GM12878 (cell line): ENCODE measurements at regions not wholly inside any gene's neighbourhood (a gene's known extent, or its start where the extent isn't known, plus 50 kb on each side); places are given as distances from the start of the nearest gene placed in this dataset.

ENCODE experiments used
- ATAC-seq: fragments of 200-7000 bp; cut with Tn5 transposase; 3 replicates; pipeline ENCODE4 v1.9.1; 2020; ENCODE audit warnings: mild to moderate bottlenecking, moderate library complexity
- BruUV-seq: library from RNA; stranded (reverse); fragments of 400-500 nt; replicated peaks from 2 replicates; lab custom pipeline; 2021; lab: Mats Ljungman, UMichigan
- CTCF ChIA-PET: fragments of 300-600 bp; sonication (Branson Sonifier 250); formaldehyde crosslinking; extraction: SDS; loops from one replicate; lab custom pipeline; 2021; ENCODE audit warnings: inconsistent platforms; lab: Yijun Ruan, JAX
- POLR2A ChIA-PET: fragments of 350-600 bp; formaldehyde crosslinking; extraction: SDS; loops from one replicate; lab custom pipeline; 2021; ENCODE audit warnings: inconsistent platforms; lab: Charles Lee
- RAD21 ChIA-PET: fragments of 300-600 bp; sonication (Branson Sonifier 250); formaldehyde crosslinking; loops from one replicate; lab custom pipeline; 2023; ENCODE audit warnings: antibody characterized with exemption; ENCODE audit not compliant: unreplicated experiment; lab: Charles Lee
- SMC1A ChIA-PET: fragments of 300-600 bp; sonication (Branson Sonifier 250); formaldehyde crosslinking; loops from one replicate; lab custom pipeline; 2023; ENCODE audit not compliant: unreplicated experiment, uncharacterized antibody; lab: Charles Lee
- DNase-seq: peaks from one replicate; pipeline ENCODE4 v3.0.0-alpha.2; 2011; ENCODE audit warnings: low read depth, low spot score
- FAIRE-seq: peaks from 3 replicates; lab custom pipeline; 2011; peaks lifted over from hg19 to GRCh38; lab: Jason Lieb, UNC
- H2AFZ ChIP-seq: 2 replicates; pipeline ENCODE4 v1.6.0; 2011; ENCODE audit warnings: low read depth, low read length, control low read depth; ENCODE audit not compliant: control insufficient read depth
- H3K27ac ChIP-seq: 2 replicates; pipeline ENCODE4 v1.5.1; 2011; ENCODE audit warnings: control low read depth; ENCODE audit not compliant: control insufficient read depth, insufficient read depth
- H3K27me3 ChIP-seq, 2 experiments: replicated peaks in 1 of 2; 2 replicates each; pipeline versions ENCODE4 v1.6.0 to v1.6.1; 2011; ENCODE audit warnings: low read length in 1 of 2; ENCODE audit not compliant: control insufficient read depth in 2 of 2, insufficient read depth in 2 of 2
- H3K36me3 ChIP-seq, 2 experiments: 2 replicates each; pipeline ENCODE4 v1.5.1; 2011; ENCODE audit warnings: low read length in 1 of 2; ENCODE audit not compliant: control insufficient read depth in 2 of 2, insufficient read depth in 2 of 2
- H3K4me1 ChIP-seq: 2 replicates; pipeline ENCODE4 v1.6.1; 2011; ENCODE audit warnings: mild to moderate bottlenecking, low read length, moderate library complexity, mixed read lengths; ENCODE audit not compliant: control insufficient read depth, insufficient read depth
- H3K4me2 ChIP-seq: 2 replicates; pipeline ENCODE4 v1.6.0; 2011; ENCODE audit warnings: control low read depth; ENCODE audit not compliant: control insufficient read depth, insufficient read depth
- H3K4me3 ChIP-seq: fragments of 200-600 bp; sonication (generic); 2 replicates; pipeline ENCODE4 v1.5.1; 2016
- H3K79me2 ChIP-seq: 2 replicates; pipeline ENCODE4 v1.6.0; 2011; ENCODE audit warnings: low read length; ENCODE audit not compliant: control insufficient read depth, insufficient read depth
- H3K9ac ChIP-seq: 2 replicates; pipeline ENCODE4 v1.8.0; 2011; ENCODE audit warnings: low read length, control low read depth, mixed read lengths; ENCODE audit not compliant: control insufficient read depth, insufficient read depth
- H3K9me3 ChIP-seq: replicated peaks from 3 replicates; pipeline ENCODE4 v1.5.1; 2011; ENCODE audit warnings: mild to moderate bottlenecking, low read length; ENCODE audit not compliant: control insufficient read depth, insufficient read depth
- H4K20me1 ChIP-seq: 2 replicates; pipeline ENCODE4 v1.6.0; 2011; ENCODE audit not compliant: control insufficient read depth, insufficient read depth
- FOS ChIP-seq: IDR thresholded peaks from 3 replicates; pipeline ENCODE4 v1.6.1; 2011; ENCODE audit warnings: borderline replicate concordance; ENCODE audit not compliant: insufficient read length; ENCODE audit errors: extremely low read depth
- IKZF2 ChIP-seq, 2 experiments: fragments of 450-650 bp; IDR thresholded peaks; 2 replicates each; pipeline ENCODE4 v1.6.1; 2017; ENCODE audit warnings: mild to moderate bottlenecking in 2 of 2, moderate library complexity in 2 of 2
- KLF5 ChIP-seq: fragments of 450-650 bp; IDR thresholded peaks from 2 replicates; pipeline ENCODE4 v1.6.1; 2014; ENCODE audit warnings: mild to moderate bottlenecking; ENCODE audit not compliant: partially characterized antibody
- PML ChIP-seq: IDR thresholded peaks from 2 replicates; pipeline ENCODE4 v1.6.1; 2012; ENCODE audit warnings: low read length, inconsistent platforms
- POLR2AphosphoS5 ChIP-seq: IDR thresholded peaks from 2 replicates; pipeline ENCODE4 v1.6.1; 2011; ENCODE audit warnings: mild to moderate bottlenecking, low read length, inconsistent platforms
- PRDM15 ChIP-seq: fragments of 450-650 bp; formaldehyde crosslinking; IDR thresholded peaks from 2 replicates; pipeline ENCODE4 v1.4.0; 2020; ENCODE audit warnings: mild to moderate bottlenecking, moderate library complexity
- SMAD1 ChIP-seq: fragments of 450-650 bp; IDR thresholded peaks from 2 replicates; pipeline ENCODE4 v1.6.1; 2018; ENCODE audit warnings: mild to moderate bottlenecking, low read depth; ENCODE audit not compliant: partially characterized antibody
- SMARCA5 ChIP-seq: fragments of 450-650 bp; IDR thresholded peaks from 2 replicates; pipeline ENCODE4 v1.6.1; 2017; ENCODE audit warnings: mild to moderate bottlenecking
- TAF1 ChIP-seq: IDR thresholded peaks from 2 replicates; pipeline ENCODE4 v1.6.1; 2011; ENCODE audit warnings: mild to moderate bottlenecking, low read depth, low read length, borderline replicate concordance
- ZBTB33 ChIP-seq: fragments of 450-650 bp; IDR thresholded peaks from 2 replicates; pipeline ENCODE4 v1.6.1; 2017; ENCODE audit warnings: mild to moderate bottlenecking
- ZNF687 ChIP-seq: fragments of 450-650 bp; IDR thresholded peaks from 2 replicates; pipeline ENCODE4 v1.6.1; 2017; ENCODE audit warnings: mild to moderate bottlenecking, moderate library complexity
- WGBS: methylation state at CpG from one replicate; pipeline ENCODE4 v1.1.6; 2016; ENCODE audit warnings: low lambda C conversion rate; ENCODE audit not compliant: insufficient replicate concordance, insufficient coverage; ENCODE audit errors: missing lambda C conversion rate; 5-methylcytosine and 5-hydroxymethylcytosine counted together
- in situ Hi-C: fragments of 300-500 bp; cut with MboI; formaldehyde crosslinking; loops from 9 replicates; pipeline ENCODE4 v1.14.3; 2018; ENCODE audit warnings: mixed read lengths
- intact Hi-C: fragments of 100-400 bp; cut with micrococcal nuclease; formaldehyde crosslinking; loops from one replicate; pipeline ENCODE4 v1.14.2; 2022; ENCODE audit not compliant: unreplicated experiment

- no TSS peak for BruUV-seq
- intact Hi-C loops = no loop called here
- 60% methylated on average over 3 of the region's 3 CpGs for WGBS
These were observed 270.1 kb upstream of the AKR1E2 start for GRCh38 chr10:4555920-4556319.

More at GRCh38 chr10:4555920-4556319, 270.1 kb upstream of the AKR1E2 start:
- SMC1A ChIA-PET = no interaction called here
- H2AFZ ChIP-seq = no peak overlapping the region
- H3K36me3 ChIP-seq = no peaks in the 10 kb centered on the region
- no peaks in the 10 kb centered on the region for H3K9me3 ChIP-seq
- H3K4me3 ChIP-seq = no peak overlapping the region
- H3K9ac ChIP-seq = no peak overlapping the region
- no peaks in the 10 kb centered on the region for H3K79me2 ChIP-seq
- no peaks in the 10 kb centered on the region for H4K20me1 ChIP-seq
- CTCF ChIA-PET = no interaction called here
- FAIRE-seq (no peak), ATAC-seq (no peak), DNase-seq (no peak)
- H3K27ac ChIP-seq = no peak overlapping the region
- RAD21 ChIA-PET = no interaction called here
- in situ Hi-C loops = no loop called here
- no peak for TF ChIP-seq ZNF687
- no peak for TF ChIP-seq PML
- no peak for TF ChIP-seq SMARCA5
- TF ChIP-seq TAF1 = no peak
- TF ChIP-seq ZBTB33 = no peak
- TF ChIP-seq SMAD1 = no peak
- no peak for TF ChIP-seq FOS
- no peak for TF ChIP-seq PRDM15 (CRISPR knock-in tag)
- TF ChIP-seq KLF5 = no peak
- TF ChIP-seq IKZF2 (IDR thresholded peaks at IDR 0.05) = no peak
- no peak for TF ChIP-seq POLR2AphosphoS5
- H3K4me2 ChIP-seq = no peak overlapping the region
- no peaks in the 10 kb centered on the region for H3K4me1 ChIP-seq
- H3K27me3 ChIP-seq = no peaks in the 10 kb centered on the region
- POLR2A ChIA-PET = no interaction called here
